ENCODE measurements at regions not wholly inside any gene's neighbourhood (a gene's known extent, or its start where the extent isn't known, plus 50 kb on each side); places are given as distances from the start of the nearest gene placed in this dataset.
"Not testable (repeated sequence)": the region's sequence is repeated elsewhere in the genome, so short reads cannot be mapped to it uniquely, and the experiment has no call there.

DNA sequence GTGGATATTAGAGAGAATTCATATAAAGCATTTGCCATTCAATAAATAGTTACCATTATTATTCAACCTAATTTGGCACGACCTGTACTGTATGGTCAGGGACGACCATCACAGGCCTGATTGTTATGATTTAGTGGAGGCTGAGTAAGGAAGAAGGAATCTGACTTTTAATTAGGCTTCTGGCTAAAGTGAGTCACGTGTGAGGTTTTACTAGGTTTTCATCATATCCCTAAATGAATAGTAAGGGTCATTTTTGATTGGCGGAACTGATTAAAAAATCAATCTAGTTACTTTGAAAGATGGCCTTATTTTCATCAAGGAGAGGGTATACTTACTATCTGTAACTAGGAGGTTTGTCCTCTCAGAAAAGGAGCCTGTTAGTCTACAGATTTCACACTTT, 143.4 kb downstream of the ADCYAP1 start:
- no peak for DNase-seq

DNA sequence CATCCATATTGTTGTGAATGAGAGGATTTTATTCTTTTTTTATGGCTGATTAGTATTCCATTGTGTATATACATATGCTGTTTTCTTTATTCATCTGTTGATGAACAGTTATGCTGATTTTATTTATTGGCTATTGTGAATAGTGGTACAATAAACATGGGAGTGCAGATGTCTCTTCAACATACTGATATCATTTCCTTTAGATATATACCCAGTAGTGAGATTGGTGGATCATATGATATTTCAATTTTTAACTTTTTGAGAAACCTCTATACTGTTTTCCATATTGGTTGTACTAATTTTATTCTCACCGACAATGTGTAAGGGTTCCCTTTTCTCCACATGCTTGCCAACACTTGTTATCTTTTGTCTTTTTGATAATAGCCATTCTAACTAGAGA, 144.5 kb downstream of the ADCYAP1 start:
- DNase-seq: no peak

DNA sequence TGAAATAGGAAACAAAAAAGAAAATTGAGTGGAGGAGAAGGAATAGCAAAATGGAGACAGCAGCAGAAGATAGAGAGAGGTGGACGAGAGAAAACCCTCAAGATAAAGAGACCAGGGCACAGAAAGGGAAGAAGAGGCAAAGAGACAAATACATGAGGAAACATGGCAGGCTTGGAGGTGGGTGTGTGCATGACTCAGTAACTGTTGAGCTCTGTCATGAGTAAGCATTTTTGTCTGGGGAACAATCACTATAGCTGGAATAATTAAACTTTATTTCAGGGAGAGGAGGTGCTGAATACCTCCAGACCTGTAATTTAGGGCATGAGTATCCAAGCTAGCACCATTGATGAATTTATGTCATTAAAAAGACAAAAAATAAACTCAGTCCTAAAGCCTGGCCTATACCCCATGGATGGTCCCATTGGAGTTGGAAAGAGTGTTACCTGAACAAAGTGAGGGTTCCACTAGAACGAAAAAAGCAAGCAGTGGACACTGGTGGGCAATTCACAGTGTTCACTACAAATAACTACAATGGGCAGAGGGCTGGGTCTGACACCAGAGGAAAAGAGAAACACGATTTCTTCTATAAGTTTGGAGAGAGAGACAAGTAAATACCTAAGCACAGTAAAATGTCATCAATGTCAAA, 145.5 kb downstream of the ADCYAP1 start:
- DNase-seq: no peak

GRCh38 chr18:1052301-1052700, 147.6 kb downstream of the ADCYAP1 start:
- DNase-seq: no peak

DNA sequence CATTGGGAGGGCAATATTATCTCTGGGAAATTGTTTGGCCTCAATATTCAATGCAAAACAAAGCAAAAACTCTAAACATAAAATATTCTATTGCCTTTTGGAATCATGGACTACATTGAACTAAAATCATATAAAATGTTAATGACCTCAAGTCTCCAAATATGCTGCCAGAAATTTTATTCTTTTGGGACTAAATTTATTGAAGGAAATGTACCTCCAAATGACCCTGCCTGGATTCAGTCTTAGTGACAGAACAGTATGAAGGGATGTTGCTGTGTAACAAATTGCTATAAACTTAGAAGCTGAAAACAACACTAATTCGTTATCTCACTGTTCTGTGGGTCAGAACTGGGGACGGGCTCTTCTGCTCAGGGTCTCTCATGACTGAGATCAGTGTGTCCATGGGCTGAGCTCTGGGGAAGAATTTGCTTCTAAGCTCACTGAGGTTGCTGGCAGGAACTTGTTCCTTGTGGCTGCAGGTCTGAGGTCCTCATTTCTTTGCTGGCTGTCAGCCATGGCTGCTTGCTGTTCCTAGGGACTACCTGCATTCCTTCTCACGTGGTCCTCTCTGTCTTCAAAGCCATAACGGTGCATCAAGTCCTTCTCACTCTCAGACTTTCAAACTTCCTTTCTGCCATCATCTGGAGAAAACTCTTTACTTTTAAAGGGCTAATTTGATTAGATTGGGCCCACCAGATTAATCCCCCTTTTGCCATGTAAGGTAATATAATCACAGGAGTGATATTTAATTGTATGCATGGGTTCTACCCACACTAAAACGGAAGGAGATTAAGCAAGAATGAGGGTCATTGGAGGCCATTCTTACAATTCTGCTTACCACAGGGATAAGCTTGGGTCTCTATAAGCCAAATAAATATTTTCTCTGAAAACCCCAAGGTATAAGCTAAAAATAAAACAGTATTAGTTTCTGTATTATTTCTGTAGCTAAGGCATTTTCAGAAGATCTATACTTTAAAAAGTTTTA, 149.0 kb downstream of the ADCYAP1 start:
- DNase-seq: no peak

DNA sequence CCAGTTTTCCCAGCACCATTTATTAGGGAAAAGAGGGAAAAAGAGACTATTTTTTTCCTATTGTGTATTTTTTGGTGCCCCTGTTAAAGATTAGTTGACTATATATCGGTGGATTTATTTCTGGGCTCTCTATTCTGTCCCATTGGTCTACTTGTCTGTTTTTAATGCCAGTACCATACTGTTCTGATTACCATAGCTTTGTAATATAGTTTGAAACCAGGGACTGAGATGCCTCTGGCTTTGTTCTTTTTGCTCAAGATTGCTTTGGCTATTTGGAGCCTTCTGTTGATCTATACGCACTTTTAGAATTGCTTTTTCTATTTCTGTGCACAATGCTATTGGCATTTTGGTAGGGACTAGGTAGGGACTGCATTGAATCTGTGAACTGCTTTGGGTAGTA, 151.7 kb downstream of the ADCYAP1 start:
- no peak for DNase-seq

GRCh38 chr18:1057367-1057766, 152.7 kb downstream of the ADCYAP1 start:
- DNase-seq: no peak

- DNase-seq: no peak
These were observed 157.9 kb downstream of the ADCYAP1 start for GRCh38 chr18:1062588-1062987.

- DNase-seq: no peak
These were observed 170.7 kb downstream of the ADCYAP1 start for GRCh38 chr18:1075322-1075721.

DNA sequence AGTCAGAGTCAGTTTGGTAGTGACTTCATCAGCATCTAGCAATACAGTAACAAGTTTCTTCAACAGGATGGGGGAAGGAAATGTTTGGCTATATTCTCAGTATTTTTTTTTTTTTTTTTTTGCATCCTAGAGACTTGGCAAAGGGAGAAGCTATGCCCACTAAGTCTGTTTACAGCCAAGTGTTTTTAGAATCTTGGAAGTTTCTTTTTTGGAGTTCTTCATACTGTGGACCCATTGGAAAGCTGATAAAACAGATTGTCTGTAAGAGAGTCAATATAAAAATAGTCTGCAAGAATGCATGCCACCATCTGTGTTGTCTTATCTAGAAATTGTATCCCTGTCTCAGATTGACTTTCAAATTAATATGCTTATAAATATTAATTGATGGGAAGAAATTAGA, 171.2 kb downstream of the ADCYAP1 start:
- no peak for DNase-seq

- DNase-seq: no peak
These were observed 173.6 kb downstream of the ADCYAP1 start for GRCh38 chr18:1078301-1078700.

GRCh38 chr18:1083675-1084074, 179.0 kb downstream of the ADCYAP1 start:
- DNase-seq: not testable (repeated sequence)

GRCh38 chr18:1090758-1091157, 186.1 kb downstream of the ADCYAP1 start:
- no peak for DNase-seq

- DNase-seq: no peak
These were observed 187.6 kb downstream of the ADCYAP1 start for GRCh38 chr18:1092228-1092627.

- DNase-seq: no peak
These were observed 189.7 kb downstream of the ADCYAP1 start for GRCh38 chr18:1094409-1094808.

DNA sequence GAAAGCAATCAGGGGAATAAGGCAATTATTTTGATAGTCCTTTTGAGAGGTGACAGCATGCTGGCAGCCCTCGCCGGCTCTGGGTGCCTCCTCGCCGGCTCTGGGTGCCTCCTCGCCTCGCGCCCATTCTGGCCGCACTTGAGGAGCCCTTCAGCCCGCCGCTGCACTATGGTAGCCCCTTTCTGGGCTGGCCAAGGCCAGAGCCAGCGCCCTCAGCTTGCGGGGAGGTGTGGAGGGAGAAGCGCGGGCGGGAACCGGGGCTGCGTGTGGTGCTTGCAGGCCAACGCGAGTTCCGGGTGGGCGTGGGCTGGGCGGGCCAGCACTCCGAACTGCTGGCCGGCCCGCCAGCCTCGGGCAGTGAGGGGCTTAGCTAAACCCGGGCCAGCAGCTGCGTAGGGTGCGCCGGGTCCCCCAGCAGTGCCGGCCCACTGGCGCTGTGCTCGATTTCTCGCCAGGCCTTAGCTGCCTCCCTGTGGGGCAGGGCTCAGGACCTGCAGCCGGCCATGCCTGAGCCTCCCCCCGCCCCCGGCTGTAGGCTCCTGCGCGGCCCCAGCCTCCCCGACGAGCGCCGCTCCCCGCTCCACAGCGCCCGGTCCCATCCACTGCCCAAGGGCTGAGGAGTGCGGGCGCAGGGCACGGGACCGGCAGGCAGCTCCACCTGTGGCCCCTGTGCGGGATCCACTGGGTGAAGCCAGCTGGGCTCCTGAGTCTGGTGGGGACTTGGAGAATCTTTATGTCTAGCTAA, 193.5 kb downstream of the ADCYAP1 start:
- DNase-seq: not testable (repeated sequence)

DNA sequence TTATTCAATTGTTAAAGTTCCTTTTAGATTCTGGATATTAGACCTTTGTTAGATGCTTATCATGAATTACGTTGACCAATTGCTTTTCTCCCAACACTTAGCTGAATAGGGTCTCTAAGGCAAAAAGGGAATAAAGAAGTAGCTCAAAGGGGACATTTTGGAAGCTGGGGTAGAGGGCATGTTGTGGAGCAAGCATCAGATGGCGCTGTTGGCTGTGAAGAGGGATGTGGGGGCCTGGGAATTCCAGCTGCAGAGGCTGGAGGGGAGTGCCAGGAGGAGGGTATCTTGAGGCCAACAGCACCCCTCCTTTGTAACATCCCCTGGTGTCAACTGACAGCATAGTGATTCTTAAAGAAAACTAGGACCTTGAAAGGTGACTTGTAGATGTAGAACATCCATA, 198.2 kb downstream of the ADCYAP1 start:
- DNase-seq: no peak

GRCh38 chr18:1103537-1103936, 198.9 kb downstream of the ADCYAP1 start:
- no peak for DNase-seq

- no peak for DNase-seq
These were observed 199.7 kb downstream of the ADCYAP1 start for GRCh38 chr18:1104181-1104881.

GRCh38 chr18:1124495-1124894, 219.8 kb downstream of the ADCYAP1 start:
- no peak for DNase-seq

DNA sequence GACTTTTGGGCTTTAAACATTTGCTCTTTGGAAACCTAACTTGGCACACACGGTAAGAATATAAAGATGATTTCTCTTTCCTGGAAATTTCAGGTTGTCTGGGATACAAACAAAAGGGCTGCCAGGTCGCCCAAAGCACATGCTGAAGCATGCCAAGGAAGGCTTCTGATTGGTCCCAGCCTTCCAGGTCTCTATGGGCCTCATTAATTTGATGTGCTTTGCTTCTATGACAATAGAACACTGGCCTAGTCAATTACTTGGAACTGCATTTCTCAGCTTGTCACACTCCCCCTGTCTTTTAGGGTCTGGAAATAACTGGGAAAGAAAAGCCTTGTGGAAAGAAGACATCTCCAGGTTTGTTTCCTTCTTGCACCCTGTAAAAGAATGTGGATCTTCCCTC, 228.9 kb downstream of the ADCYAP1 start:
- no peak for DNase-seq

GRCh38 chr18:1147730-1148129, 243.1 kb downstream of the ADCYAP1 start:
- no peak for DNase-seq

DNA sequence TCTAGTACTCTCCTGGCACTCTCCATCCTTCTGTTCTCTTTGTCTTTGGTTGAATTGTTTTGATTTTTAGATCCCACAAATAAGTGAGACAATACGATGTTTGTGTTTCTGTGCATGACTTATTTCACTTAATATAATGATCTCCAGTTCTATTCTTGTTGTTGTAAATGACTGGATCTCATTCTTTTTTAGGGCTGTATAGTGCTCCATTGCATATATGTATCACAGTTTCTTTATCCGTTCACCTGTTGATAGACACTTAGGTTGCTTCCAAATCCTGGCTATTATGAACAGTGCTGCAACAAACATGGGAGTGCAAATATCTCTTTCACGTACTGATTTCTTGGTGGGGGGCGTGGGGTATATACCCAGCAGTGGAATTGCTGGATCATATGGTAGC, 245.0 kb downstream of the ADCYAP1 start:
- DNase-seq: no peak

All from activated effector memory CD4-positive, alpha-beta T cell treated with anti-CD3 and anti-CD28 coated beads, Interleukin-2, amount 50 U/mL, for 16 hours (primary cell).